Stimulated activated naive CD8-positive, alpha-beta T cell treated with anti-CD3 and anti-CD28 coated beads, Interleukin-15, Interleukin-2, amounts not matched to agents 100 U/mL and 50 U/mL, for 24 hours (primary cell): ENCODE measurements at regions not wholly inside any gene's neighbourhood (a gene's known extent, or its start where the extent isn't known, plus 50 kb on each side); places are given as distances from the start of the nearest gene placed in this dataset.
"Not testable (repeated sequence)": the region's sequence is repeated elsewhere in the genome, so short reads cannot be mapped to it uniquely, and the experiment has no call there.

Source experiments
- ATAC-seq: fragments of 150-1000 bp; cut with Tn5 transposase; one replicate; pipeline ENCODE4 v1.10.0; 2021
- DNase-seq: peaks from one replicate; pipeline ENCODE4 v3.0.0; 2021

GRCh38 chr15:79538527-79538926, 106.4 kb downstream of the MINAR1 start:
- DNase-seq (no peak), ATAC-seq (no peak)

GRCh38 chr15:79539401-79539800, 107.3 kb downstream of the MINAR1 start:
- ATAC-seq (no peak), DNase-seq (no peak)

GRCh38 chr15:79540551-79540950, 108.4 kb downstream of the MINAR1 start:
- ATAC-seq, result no peak
- no peak for DNase-seq

DNA sequence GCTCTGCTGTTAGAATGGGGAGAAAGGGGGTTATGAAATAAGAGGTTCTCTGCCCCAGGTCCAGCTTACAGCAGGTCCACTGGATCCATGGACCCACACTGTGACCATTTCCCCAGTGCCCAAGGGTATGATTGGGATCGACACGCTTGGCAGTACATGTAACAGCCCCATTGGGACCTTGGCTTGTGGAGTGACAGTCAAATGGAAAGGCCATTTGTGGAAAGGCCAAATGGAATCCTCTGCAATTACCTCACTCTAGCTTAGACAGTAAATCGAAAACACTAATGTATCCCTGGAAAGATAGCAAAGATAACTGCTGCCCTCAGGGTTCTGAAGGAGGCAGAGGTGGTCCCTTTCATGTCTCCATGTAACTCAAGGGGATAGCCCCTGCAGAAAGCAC, 109.1 kb downstream of the MINAR1 start:
- no peak for DNase-seq
- ATAC-seq, result no peak

DNA sequence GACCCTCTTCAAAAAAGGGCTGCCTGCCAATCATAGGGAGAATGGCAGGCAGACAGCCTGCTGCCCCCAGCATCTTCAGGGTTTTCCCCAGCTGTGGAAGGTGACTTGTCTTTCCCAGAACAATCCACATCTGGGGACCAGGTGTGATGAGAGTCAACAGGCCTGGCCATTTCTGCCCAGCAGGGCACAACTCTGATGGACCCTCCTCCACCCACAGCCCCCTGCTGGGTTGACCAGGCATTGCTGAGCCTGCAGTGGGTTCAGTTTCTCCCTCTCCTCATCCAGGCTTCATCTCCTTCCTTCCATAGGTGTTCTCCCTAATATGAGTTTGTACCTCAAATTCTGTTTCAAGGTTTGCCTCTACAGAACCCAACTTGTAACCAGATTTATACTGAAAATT, 111.0 kb downstream of the MINAR1 start:
- DNase-seq (no peak), ATAC-seq (no peak)

DNA sequence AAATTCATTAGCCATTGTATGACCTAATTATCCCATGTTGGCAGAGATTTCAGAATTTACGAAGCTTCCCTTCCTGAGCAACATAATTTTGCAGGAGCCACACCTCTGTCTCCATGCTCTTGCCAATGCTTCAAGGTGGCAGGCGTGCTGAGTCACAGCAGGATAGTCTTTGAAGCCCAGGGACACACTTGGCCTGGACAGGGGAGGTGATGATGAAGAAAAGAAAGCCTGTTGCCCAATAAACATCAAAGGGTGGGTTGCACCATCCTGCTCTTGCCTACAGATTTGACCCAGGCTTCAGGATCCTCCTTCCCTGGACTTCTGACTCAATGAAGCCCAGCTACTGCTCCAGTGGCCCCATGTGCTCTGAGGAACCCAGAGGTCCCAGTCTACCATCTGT, 117.1 kb downstream of the MINAR1 start:
- ATAC-seq, result no peak
- no peak for DNase-seq

DNA sequence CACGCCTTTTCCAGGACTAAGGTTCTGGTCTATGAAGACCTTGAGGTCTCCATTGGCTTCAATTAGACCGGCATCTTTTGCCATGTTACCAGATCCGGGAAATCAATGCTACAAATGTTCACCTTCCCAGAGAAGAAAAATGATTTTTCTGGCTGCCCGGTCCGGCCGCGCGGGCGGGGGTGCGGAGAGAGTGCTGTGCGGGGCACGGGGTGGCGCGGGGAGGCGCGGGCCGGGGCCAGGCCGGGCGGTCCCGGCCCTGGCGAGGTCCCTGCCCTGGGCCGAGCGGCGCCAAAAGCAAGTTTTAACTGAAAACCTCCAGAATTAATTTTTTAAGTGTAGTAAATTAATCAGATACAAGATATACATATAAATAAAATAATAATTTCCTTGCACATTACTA, 128.2 kb downstream of the MINAR1 start:
- DNase-seq, result no peak
- no peak for ATAC-seq

- no peak for ATAC-seq
- no peak for DNase-seq
Observed at GRCh38 chr15:79561982-79562381, 129.8 kb downstream of the MINAR1 start.

DNA sequence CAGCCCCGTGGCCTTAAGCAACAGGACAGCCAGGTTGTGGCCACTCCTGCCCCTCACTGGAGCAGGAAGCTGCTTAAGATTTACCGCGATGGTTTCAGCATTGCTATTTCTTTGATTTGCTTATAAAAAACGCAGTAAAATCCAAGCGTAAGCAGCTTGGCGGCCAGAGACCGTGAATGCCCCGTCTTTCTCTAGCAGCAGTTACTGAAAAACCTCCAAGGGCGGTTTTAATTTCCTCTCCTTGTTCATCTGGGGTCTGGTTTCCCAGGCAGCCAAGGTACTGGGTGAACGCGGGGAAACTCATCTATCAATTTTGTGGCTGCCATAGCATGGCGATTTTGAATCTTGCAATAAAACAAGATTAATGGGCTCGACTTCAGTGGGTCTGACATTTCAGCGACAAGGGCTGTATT, 130.3 kb downstream of the MINAR1 start:
- no peak for ATAC-seq
- DNase-seq, result no peak

GRCh38 chr15:79562899-79563298, 130.8 kb downstream of the MINAR1 start:
- no peak for DNase-seq
- no peak for ATAC-seq

DNA sequence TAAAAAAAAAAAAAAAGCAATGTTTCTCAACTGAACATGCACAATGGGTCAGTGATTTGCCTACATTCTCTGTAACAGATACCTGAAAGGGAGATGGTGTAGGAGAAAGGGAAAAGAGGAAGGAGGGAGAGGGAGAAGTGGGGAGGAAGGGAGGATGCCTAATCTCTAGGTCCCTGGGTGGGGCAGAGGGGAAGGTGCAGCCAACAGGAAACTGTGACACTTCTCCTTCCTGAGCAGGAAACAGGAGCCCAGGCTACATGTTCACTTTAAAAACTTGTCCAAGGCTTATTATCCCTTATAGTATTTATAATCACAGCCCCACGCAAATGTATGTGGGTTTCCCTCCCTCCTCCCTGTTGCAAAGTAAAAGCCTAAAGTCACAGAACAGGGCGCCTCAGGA, 137.9 kb downstream of the MINAR1 start:
- no peak for ATAC-seq
- DNase-seq, result no peak

DNA sequence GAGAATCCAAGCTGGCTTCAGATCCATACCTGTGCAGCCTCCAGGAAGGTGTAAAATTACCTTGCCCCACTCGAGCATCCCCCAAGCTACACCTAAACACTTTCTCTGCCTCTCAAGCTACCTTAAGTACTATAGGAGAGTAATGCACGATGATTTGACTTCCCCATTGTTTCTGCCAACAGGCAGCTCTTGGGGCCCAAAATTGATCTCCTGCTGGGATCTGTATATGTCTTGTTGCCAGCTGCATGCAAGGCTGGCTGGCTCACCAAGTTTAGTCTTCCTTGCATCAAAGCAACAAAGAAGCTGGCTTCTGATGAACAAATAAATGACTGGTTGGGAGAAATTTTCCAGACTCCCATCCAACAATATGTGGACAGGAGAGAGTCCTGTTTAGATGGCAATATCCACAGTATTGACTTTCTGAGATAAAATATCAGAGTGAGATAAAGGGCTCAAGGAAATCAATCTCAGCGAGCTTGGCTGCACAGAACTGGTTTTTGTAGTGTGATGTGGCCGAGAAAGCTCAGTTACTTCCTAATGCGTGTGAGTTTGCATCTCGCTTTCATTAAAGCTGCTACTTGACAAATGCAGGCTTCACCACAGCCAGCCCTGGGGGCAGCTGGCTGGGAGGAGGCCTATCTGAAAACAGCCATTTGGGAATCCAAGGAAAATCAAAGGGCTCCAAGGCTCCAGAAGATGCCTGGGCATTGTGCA, 140.7 kb downstream of the MINAR1 start:
- ATAC-seq (no peak), DNase-seq (no peak)

DNA sequence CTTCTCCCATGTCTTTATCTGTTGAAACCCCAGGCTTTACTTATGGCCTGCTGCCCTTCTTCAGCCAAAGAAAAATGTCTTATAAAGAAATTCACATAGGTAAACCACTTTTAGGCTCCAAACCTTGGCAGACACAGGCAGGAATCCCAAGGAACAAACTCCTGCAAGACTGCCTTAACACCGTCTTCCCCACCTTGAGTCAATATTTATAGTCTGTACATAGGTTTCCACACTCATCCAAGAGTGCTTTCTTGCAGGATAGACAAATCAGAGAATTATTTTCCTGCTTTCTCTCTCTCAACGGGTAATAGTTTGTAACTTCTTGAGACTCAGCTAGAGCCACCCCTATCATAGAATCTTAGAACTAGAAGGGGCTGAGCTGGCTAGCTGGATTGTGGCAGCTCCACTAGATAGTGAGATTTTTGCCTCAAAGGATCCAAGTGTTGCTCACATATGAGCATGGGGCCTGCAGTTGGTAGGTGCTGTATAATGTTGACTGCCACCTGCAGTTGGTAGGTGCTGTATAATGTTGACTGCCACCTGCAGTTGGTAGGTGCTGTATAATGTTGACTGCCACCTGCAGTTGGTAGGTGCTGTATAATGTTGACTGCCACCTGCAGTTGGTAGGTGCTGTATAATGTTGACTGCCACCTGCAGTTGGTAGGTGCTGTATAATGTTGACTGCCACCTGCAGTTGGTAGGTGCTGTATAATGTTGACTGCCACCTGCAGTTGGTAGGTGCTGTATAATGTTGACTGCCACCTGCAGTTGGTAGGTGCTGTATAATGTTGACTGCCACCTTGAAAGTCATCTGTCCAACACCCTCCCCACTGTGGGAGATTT, 142.5 kb downstream of the MINAR1 start:
- not testable (repeated sequence) for DNase-seq, ATAC-seq

GRCh38 chr15:79582650-79583049, 150.5 kb downstream of the MINAR1 start:
- ATAC-seq (no peak), DNase-seq (no peak)

- ATAC-seq (no peak), DNase-seq (no peak)
Observed at GRCh38 chr15:79592126-79592525, 160.0 kb downstream of the MINAR1 start.

DNA sequence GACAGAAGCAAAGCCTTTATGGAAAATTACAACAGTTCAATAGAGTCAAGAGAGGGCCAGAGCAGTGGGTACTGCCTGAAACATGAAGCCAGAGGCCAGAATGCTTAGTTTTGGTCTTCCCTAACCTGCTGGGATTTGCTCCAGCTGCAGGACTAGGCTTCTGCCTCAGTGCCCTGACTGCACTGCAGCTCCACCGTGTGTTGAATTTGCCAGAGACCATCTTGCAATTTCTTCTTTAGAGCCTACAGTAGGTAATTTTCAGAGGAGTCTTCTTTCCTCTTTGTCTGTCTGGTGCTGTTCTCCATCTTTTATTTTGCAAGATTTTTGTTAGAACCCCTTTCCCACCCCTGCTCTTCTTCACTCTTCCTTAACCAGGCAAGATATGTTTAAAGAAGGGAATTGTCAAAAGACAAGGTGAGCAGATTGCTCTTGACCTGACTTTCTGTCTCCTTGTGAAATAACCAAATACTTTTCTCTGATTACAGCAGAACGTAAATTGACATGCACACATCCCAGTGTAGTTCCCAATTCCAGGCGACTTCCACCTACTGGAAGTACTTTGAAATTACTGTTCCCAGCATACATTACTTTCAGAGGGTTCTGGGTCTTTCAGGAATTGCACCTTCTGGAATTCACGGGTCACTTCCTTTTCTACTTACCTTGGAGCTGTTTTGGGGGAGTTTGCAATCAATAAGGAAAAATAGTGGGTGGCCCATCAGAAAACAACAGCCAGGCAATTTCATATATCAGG, 161.2 kb downstream of the MINAR1 start:
- no peak for DNase-seq
- ATAC-seq, result no peak

GRCh38 chr15:79595306-79595705, 163.2 kb downstream of the MINAR1 start:
- DNase-seq (no peak), ATAC-seq (no peak)

DNA sequence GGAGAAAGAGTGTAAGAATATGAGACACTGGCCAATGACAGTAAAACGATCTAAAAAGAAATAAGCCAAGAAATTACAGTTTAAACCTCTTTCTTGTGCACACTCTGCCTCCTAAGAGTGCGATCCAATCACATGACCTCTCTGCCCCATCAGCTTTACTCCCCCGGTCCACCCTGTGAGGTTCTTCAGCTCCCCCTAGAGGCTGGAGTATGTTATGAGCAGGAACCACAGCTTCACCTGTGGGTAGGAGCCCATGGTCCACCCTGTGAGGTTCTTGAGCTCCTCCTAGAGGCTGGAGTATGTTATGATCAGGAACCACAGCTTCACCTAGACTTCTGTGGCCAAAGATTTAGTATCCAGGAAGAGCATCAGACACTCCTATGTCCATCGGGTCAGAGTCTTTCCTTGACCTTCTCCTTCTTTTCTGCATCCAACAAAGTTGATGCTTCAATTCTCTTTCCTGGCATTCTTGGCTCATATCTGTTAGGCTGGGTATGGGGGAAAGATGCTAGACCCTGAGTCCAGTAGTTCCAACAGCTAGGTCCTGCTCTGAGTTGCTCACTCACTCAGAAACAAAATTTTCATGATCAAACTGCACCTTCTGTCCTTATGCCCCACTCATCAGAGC, 164.0 kb downstream of the MINAR1 start:
- peak; percentile 49 for DNase-seq
- ATAC-seq, result peak; percentile 98

DNA sequence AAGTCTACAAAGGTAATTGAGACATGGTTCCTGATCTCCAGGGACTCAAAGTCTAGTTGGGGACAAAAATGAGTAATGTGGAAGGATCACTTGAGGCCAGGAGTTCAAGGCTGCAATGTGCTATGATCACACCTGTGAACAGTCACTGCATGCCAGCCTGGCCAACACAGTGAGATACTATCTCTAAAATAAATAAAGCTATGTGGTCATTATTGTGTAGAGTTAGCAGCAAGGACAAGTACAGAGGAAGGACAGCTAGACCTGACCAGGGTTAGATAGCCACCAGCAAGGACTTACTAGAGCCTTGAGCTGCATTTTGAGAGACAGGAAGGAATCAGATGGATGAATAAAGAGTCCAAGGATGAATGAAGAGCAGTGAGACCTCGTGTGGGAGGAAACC, 166.5 kb downstream of the MINAR1 start:
- no peak for DNase-seq
- ATAC-seq, result no peak

GRCh38 chr15:79601405-79602086, 169.4 kb downstream of the MINAR1 start:
- ATAC-seq (no peak), DNase-seq (no peak)

DNA sequence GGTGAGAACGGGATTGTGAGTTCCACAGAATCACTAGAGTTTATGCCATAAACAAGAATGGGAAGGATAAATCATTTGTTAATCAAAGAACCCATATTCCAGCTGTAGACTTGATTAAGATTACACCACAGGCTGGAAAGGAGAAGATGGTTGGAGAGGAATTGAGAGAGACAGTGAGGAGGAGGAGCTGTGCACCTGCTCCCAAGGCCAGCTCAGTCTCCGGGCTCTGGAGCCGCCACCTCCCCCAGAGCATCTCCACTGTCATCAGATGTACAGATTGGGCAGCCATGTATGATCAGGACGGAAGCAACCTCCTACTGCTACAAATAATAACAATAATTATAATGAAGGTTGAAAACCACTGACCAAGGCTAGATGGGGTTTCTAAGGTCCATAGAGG, 170.0 kb downstream of the MINAR1 start:
- DNase-seq, result no peak
- ATAC-seq, result no peak

GRCh38 chr15:79602731-79603130, 170.6 kb downstream of the MINAR1 start:
- DNase-seq (no peak), ATAC-seq (no peak)
